Activated T-cell treated with anti-CD3 and anti-CD28 coated beads, Interleukin-2, amount 50 U/mL, for 72 hours (primary cell): ENCODE measurements at regions not wholly inside any gene's neighbourhood (a gene's known extent, or its start where the extent isn't known, plus 50 kb on each side); places are given as distances from the start of the nearest gene placed in this dataset.

Source experiments
- ATAC-seq, 2 donors: fragments of 150-1000 bp; cut with Tn5 transposase; replicated peaks in 1 of 2; 2 replicates each; pipeline ENCODE4 v1.10.0; 2021; ENCODE audit warnings: moderate library complexity in 2 of 2, mild to moderate bottlenecking in 1 of 2
- DNase-seq, 2 donors: peaks; one replicate each; pipeline ENCODE4 v3.0.0; 2021 to 2022; ENCODE audit warnings: mixed read lengths in 1 of 2
- H3K27ac Mint-ChIP-seq: one replicate; pipeline ENCODE4 v1.8.0; 2022; ENCODE audit warnings: mild to moderate bottlenecking, moderate library complexity, mixed read lengths
- H3K27me3 Mint-ChIP-seq: one replicate; pipeline ENCODE4 v1.8.0; 2022; ENCODE audit warnings: low read depth, mixed read lengths
- H3K36me3 Mint-ChIP-seq, 2 donors: one replicate each; pipeline ENCODE4 v1.8.0; 2022; ENCODE audit warnings: mixed read lengths in 2 of 2, mild to moderate bottlenecking in 1 of 2; ENCODE audit not compliant: insufficient read depth in 2 of 2
- H3K4me1 Mint-ChIP-seq: one replicate; pipeline ENCODE4 v1.8.0; 2022; ENCODE audit warnings: low read depth, mixed read lengths
- H3K4me3 Mint-ChIP-seq, 2 donors: one replicate each; pipeline ENCODE4 v1.8.0; 2022; ENCODE audit warnings: mild to moderate bottlenecking in 2 of 2, mixed read lengths in 2 of 2, moderate library complexity in 2 of 2
- H3K9me3 Mint-ChIP-seq, 2 donors: one replicate each; pipeline ENCODE4 v1.8.0; 2022; ENCODE audit warnings: mixed read lengths in 2 of 2

DNA sequence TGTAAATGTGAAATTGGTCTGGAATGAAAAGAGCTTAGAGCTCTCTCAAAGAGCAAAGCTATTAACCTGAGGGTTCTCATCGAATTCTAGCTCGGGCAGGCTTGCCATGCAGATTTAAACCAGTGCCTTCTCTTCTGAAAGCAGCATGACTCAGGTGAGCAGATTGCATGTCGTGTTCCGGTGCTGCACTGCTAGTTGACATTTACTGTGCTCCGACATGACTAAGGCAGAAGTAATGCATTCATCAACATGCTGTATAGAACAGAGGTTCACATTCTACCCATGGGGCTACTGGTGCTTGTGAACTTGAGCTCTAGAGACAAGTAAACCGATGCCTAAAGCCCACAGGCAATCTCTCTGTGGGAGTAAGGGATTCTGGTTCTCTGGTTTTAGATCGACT is 947.7 kb downstream of the EFNB2 start:
- ATAC-seq (no peak), DNase-seq (no peak)
- no peaks in the 10 kb centered on the region for H3K4me1 Mint-ChIP-seq
- no peaks in the 10 kb centered on the region for H3K9me3 Mint-ChIP-seq
- H3K36me3 Mint-ChIP-seq = no peaks in the 10 kb centered on the region
- H3K27me3 Mint-ChIP-seq = no peaks in the 10 kb centered on the region
- H3K4me3 Mint-ChIP-seq = no peak overlapping the region
- H3K27ac Mint-ChIP-seq = no peak overlapping the region

- peaks cover 0 to 3% of the 10 kb centered on the region in 2 donors for H3K36me3 Mint-ChIP-seq
- no peaks in the 10 kb centered on the region for H3K27me3 Mint-ChIP-seq
- H3K4me1 Mint-ChIP-seq = no peaks in the 10 kb centered on the region
- H3K9me3 Mint-ChIP-seq = peaks cover 1 to 3% of the 10 kb centered on the region in 2 donors
- DNase-seq (peak in 1 of 2 donors; percentile 2), ATAC-seq (peak; percentile 56 to 80)
- no peak overlapping the region for H3K27ac Mint-ChIP-seq
- H3K4me3 Mint-ChIP-seq = no peak overlapping the region
Measured at GRCh38 chr13:105579821-105580710, 955.4 kb downstream of the EFNB2 start.

DNA sequence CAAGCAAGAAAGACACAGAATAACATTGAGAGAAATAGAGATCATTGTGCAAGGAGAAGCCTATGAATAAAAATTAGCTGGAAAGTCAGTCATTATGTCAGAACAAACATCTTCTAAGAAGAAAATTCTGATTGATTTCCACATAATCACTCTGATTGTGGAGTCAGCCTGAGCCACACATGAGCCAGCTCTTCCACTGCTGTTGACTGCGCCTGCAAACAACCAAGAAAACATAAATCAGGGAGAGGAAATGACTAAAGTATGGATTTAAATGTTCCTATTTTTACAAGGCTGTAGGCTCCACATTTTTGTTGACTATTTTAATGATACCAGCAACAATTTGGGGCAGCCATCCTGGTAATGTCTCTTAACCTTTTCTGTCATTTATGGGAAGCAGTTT is 962.3 kb downstream of the EFNB2 start:
- Mint-ChIP-seq H3K36me3 (no peaks in the 10 kb centered on the region), H3K27me3 (no peaks in the 10 kb centered on the region), H3K4me1 (no peaks in the 10 kb centered on the region), H3K9me3 (peaks cover 3% of the 10 kb centered on the region in 2 donors), H3K27ac (no peak overlapping the region), H3K4me3 (no peak overlapping the region)
- DNase-seq = no peak
- ATAC-seq = no peak

DNA sequence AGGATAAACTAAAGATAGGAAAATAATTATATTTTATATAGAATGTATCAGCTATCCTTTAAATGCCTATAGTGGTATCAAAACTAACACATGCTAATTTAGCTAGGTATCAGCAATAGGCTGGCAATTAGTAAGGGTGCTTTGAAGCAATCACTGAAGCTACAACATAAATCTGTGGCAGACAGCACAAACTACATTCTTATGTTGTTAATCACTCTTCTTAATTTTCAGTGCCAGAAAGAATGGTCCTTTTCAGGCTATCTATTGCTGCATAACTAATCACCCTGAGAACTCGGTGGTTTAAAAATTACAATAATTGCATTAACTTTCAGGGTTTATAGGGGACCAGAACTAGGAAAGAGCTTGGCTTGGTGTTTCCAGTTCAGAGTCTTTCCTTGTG is 963.1 kb downstream of the EFNB2 start:
- Mint-ChIP-seq H3K27me3 (no peaks in the 10 kb centered on the region), H3K9me3 (peaks cover 3% of the 10 kb centered on the region in 2 donors), H3K27ac (no peak overlapping the region), H3K36me3 (no peaks in the 10 kb centered on the region), H3K4me1 (no peaks in the 10 kb centered on the region), H3K4me3 (no peak overlapping the region)
- ATAC-seq (no peak), DNase-seq (no peak)

DNA sequence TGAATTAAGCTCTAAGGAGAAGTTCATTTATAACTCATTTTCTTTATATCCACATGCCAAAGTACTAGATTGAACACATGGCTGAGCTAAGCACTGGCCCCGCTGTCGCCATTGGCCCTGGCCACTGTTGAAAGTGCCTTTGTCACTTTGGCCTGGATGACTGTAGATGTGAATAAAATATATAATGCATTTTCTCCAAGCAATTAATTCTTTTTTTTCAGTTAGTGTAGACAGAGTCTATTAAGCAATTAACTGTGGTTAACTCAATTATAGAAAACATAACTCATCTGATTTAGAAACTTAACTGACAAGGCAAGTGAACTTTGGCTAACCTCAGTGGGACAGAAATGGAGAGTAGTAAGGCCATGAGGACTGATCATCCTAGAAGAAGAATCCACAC is 965.6 kb downstream of the EFNB2 start:
- Mint-ChIP-seq H3K27me3 (no peaks in the 10 kb centered on the region), H3K9me3 (peaks cover 1 to 2% of the 10 kb centered on the region in 2 donors), H3K27ac (no peak overlapping the region), H3K4me3 (no peak overlapping the region), H3K36me3 (no peaks in the 10 kb centered on the region), H3K4me1 (no peaks in the 10 kb centered on the region)
- ATAC-seq = no peak
- no peak for DNase-seq

- Mint-ChIP-seq H3K4me3 (no peak overlapping the region), H3K27ac (no peak overlapping the region), H3K9me3 (no peaks in the 10 kb centered on the region), H3K27me3 (no peaks in the 10 kb centered on the region), H3K4me1 (no peaks in the 10 kb centered on the region), H3K36me3 (no peaks in the 10 kb centered on the region)
- ATAC-seq = no peak
- DNase-seq = no peak
Measured at GRCh38 chr13:105567951-105568525, 967.4 kb downstream of the EFNB2 start.

DNA sequence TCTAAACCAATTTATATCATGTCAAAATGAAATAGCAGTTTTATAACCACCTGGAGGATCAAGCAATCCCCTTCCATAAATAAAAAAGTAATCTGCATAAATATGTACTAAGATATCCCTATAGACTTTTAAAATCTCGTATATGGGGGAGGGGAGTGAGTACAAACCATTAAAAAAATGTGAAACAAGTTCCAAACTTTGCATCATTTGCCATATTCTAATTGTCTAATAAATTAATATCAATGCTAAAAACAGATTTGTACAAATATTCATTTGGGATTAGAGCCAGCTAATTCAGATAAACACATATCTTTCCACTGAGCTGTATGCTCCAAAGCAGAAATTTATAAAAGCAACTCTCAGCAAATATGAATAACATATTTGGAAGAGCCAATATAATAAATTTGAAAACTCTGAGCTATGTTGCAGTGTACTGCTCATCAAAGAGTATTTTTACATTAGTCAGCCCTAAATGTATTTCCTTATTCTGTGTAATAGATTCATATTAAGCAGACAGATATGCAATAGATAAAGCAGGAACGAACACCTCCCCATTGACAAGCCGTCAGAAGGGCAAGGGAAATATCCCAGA is 970.2 kb downstream of the EFNB2 start:
- Mint-ChIP-seq H3K4me1 (no peaks in the 10 kb centered on the region), H3K27ac (no peak overlapping the region), H3K9me3 (no peaks in the 10 kb centered on the region), H3K36me3 (no peaks in the 10 kb centered on the region), H3K4me3 (no peak overlapping the region), H3K27me3 (no peaks in the 10 kb centered on the region)
- ATAC-seq = no peak
- DNase-seq = no peak

DNA sequence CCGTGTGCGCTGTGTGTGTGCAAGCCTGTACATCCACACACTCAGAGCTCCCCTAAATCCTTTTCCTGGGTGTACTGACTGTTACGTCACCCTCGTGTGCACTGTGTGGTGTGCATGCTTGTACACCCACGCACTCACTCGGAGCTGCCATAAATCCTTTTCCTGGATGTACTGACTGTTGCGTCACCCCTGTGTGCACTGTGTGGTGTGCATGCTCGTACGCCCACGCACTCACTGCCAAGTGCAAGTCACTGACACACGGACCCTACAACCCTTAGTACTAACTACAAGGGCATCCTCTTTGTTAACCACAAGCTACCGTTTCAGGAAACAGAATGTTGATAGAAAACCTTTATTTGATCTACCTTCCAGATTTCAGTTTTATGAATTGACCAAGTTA is 983.4 kb downstream of the EFNB2 start:
- no peaks in the 10 kb centered on the region for H3K27me3 Mint-ChIP-seq
- ATAC-seq = peak in 1 of 2 donors; percentile 49
- no peaks in the 10 kb centered on the region for H3K36me3 Mint-ChIP-seq
- H3K27ac Mint-ChIP-seq = no peak overlapping the region
- peak in 1 of 2 donors; percentile 23 for DNase-seq
- peaks cover 0 to 3% of the 10 kb centered on the region in 2 donors for H3K9me3 Mint-ChIP-seq
- no peak overlapping the region for H3K4me3 Mint-ChIP-seq
- H3K4me1 Mint-ChIP-seq = peaks cover 7% of the 10 kb centered on the region

DNA sequence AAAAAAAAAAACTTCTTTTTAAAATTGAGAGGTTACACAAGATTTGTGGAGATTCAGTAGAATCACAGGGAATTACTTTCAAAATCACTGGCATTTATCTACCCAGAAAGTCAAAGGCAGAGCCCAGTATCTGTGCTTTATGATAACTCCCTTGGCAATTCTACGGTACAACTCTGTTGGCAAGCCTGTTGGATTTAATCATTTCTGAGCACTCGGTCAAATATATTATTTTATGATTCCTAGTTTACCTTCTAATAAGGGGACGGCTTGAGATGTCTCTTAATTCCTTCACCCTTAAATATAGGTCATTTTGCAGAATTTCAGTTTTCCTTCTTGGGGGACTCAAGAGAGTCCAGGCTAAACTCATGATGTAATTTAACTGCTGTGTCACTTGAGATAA is 987.6 kb downstream of the EFNB2 start:
- H3K27me3 Mint-ChIP-seq = no peaks in the 10 kb centered on the region
- no peaks in the 10 kb centered on the region for H3K36me3 Mint-ChIP-seq
- ATAC-seq (no peak), DNase-seq (no peak)
- H3K9me3 Mint-ChIP-seq = no peaks in the 10 kb centered on the region
- H3K4me1 Mint-ChIP-seq = peaks cover 14% of the 10 kb centered on the region
- H3K4me3 Mint-ChIP-seq = no peak overlapping the region
- no peak overlapping the region for H3K27ac Mint-ChIP-seq

GRCh38 chr13:105545811-105546210 is 989.7 kb downstream of the EFNB2 start:
- DNase-seq (no peak), ATAC-seq (no peak)
- Mint-ChIP-seq H3K9me3 (no peaks in the 10 kb centered on the region), H3K4me3 (no peak overlapping the region), H3K36me3 (no peaks in the 10 kb centered on the region), H3K4me1 (peaks cover 7% of the 10 kb centered on the region), H3K27ac (no peak overlapping the region), H3K27me3 (no peaks in the 10 kb centered on the region)

DNA sequence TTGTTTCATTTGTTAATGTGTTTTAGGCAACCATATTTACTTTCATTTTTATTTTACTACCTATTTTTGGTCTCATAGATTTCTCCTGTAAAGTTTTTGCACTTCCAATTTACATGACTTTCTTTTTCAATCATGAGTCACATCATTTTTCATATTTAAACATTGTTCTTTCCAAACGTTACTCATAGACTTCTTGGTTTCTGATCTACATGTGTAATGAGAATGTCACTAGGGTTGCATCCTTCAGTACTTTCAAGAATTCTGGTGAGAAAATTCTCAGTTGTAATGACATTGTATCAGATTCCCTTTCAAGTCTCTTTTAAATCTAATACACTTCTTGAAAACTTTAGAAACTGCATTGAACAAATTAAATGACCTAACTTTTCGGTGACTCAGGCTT is 991.7 kb downstream of the EFNB2 start:
- no peaks in the 10 kb centered on the region for H3K9me3 Mint-ChIP-seq
- peak in 1 of 2 donors; percentile 29 for ATAC-seq
- DNase-seq = no peak
- no peaks in the 10 kb centered on the region for H3K36me3 Mint-ChIP-seq
- peak overlapping the region; percentile 48 for H3K27ac Mint-ChIP-seq
- peaks cover 7% of the 10 kb centered on the region for H3K4me1 Mint-ChIP-seq
- no peaks in the 10 kb centered on the region for H3K27me3 Mint-ChIP-seq
- peak overlapping the region in 1 of 2 donors; percentile 25 for H3K4me3 Mint-ChIP-seq

- no peaks in the 10 kb centered on the region for H3K27me3 Mint-ChIP-seq
- no peaks in the 10 kb centered on the region for H3K9me3 Mint-ChIP-seq
- no peak for DNase-seq
- H3K4me3 Mint-ChIP-seq = no peak overlapping the region
- H3K36me3 Mint-ChIP-seq = no peaks in the 10 kb centered on the region
- H3K4me1 Mint-ChIP-seq = peaks cover 7% of the 10 kb centered on the region
- ATAC-seq = no peak
- H3K27ac Mint-ChIP-seq = no peak overlapping the region
Measured at GRCh38 chr13:105541565-105541964, 993.9 kb downstream of the EFNB2 start.

GRCh38 chr13:105538346-105538745 is 997.1 kb downstream of the EFNB2 start:
- Mint-ChIP-seq H3K27ac (no peak overlapping the region), H3K4me3 (no peak overlapping the region), H3K36me3 (no peaks in the 10 kb centered on the region), H3K9me3 (peaks cover 0 to 1% of the 10 kb centered on the region in 2 donors), H3K4me1 (peaks cover under 1% of the 10 kb centered on the region), H3K27me3 (no peaks in the 10 kb centered on the region)
- no peak for ATAC-seq
- DNase-seq = no peak
